ENCODE measurements at regions not wholly inside any gene's neighbourhood (a gene's known extent, or its start where the extent isn't known, plus 50 kb on each side); places are given as distances from the start of the nearest gene placed in this dataset.
"Not testable (repeated sequence)": the region's sequence is repeated elsewhere in the genome, so short reads cannot be mapped to it uniquely, and the experiment has no call there.

DNA sequence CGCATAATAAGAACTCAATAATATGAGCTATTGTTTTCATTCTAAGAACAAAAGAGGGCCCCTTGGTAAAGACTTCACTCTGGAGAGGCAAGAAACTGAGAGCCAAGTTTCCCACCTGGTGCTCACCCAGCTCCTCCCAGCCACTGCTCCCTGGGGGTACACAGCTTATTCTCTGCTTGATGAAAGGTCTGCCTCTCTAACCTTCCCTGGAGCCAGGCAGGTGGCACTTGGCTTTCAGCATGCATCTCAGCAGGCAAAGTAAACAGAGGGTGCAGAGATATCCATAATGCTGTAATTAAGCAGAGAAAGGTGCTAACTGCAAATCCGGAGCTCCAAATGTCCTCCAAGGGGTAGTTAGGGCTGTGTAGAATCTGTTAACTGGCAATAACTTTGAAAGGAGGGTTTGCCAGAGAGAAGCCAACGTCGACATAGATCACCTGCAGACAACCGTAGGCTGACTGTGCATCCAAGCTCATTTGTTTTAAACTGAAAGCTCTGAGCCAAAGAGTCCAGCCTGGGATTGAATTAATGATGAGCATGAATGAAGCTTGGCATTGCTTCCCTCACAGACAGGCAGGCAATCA, 159.6 kb upstream of the PROK2 start:
- Mint-ChIP-seq H3K27ac (no peak overlapping the region), H3K36me3 (no peaks in the 10 kb centered on the region), H3K4me3 (no peak overlapping the region), H3K9me3 (no peaks in the 10 kb centered on the region), H3K4me1 (no peaks in the 10 kb centered on the region), H3K27me3 (ENCODE audit: low read depth in 2 of 2) (peaks cover 10 to 20% of the 10 kb centered on the region in 2 donors)
- WGBS (ENCODE audit: insufficient coverage) = 93% methylated on average over 5 of the region's 5 CpGs
- TF ChIP-seq, protein P1, sequence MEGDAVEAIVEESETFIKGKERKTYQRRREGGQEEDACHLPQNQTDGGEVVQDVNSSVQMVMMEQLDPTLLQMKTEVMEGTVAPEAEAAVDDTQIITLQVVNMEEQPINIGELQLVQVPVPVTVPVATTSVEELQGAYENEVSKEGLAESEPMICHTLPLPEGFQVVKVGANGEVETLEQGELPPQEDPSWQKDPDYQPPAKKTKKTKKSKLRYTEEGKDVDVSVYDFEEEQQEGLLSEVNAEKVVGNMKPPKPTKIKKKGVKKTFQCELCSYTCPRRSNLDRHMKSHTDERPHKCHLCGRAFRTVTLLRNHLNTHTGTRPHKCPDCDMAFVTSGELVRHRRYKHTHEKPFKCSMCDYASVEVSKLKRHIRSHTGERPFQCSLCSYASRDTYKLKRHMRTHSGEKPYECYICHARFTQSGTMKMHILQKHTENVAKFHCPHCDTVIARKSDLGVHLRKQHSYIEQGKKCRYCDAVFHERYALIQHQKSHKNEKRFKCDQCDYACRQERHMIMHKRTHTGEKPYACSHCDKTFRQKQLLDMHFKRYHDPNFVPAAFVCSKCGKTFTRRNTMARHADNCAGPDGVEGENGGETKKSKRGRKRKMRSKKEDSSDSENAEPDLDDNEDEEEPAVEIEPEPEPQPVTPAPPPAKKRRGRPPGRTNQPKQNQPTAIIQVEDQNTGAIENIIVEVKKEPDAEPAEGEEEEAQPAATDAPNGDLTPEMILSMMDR (IDR thresholded peaks at IDR 0.05) = no peak
- Histone ChIP-seq H3K4me1 (ENCODE audit: control insufficient read depth, insufficient read depth, low read length) (no peaks in the 10 kb centered on the region), H3K27me3 (ENCODE audit: control insufficient read depth, insufficient read depth, low read length) (no peaks in the 10 kb centered on the region), H3K27ac (ENCODE audit: low read length) (no peak overlapping the region), H3K9me3 (ENCODE audit: control insufficient read depth, insufficient read depth, low read length) (no peaks in the 10 kb centered on the region), H3K36me3 (ENCODE audit: control insufficient read depth, insufficient read depth, low read length) (no peaks in the 10 kb centered on the region), H3K4me3 (ENCODE audit: low read length) (no peak overlapping the region)
- intact Hi-C loops (cut with micrococcal nuclease) = no loop called here
- ATAC-seq (no peak), DNase-seq (no peak)

DNA sequence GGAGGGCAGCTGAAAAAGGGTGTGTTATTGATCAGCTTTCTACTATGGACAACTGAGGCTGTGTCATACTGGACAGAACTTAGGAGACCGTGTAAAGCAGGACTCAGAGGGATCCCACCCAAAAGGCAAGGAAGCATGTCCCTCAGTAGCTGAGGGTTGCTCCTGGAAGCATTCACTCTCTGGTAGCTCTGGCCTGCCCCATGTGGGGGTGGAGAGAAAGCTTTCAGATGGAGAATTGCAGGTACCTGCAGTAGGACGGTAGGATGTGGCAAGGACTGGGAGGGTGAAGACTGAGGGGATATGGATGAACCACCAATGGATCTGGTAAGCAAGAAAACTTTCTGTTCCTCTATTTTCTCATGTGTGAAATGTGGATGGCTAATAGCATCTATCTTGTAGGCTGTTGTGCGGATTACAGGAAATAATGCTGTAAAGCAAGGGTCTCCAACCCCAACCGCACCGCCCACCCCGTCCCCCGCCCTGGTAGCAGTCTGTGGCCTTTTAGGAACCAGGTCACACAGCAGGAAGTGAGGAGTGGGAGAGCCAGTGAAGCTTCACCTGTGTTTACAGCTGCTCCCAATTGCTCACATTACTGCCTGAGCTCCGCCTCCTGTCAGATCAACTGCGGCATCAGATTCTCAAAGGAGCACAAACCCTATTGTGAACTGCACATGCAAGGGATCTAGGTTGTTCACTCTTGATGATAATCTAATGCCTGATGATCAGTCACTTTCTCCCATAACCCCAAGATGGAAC, 157.7 kb upstream of the PROK2 start:
- intact Hi-C loops (cut with micrococcal nuclease) = no loop called here
- no peaks in the 10 kb centered on the region for H3K4me1 ChIP-seq (ENCODE audit: control insufficient read depth, insufficient read depth, low read length)
- H3K9me3 ChIP-seq (ENCODE audit: control insufficient read depth, insufficient read depth, low read length) = no peaks in the 10 kb centered on the region
- no peaks in the 10 kb centered on the region for H3K36me3 ChIP-seq (ENCODE audit: control insufficient read depth, insufficient read depth, low read length)
- no peak overlapping the region for H3K4me3 ChIP-seq (ENCODE audit: low read length)
- H3K9me3 Mint-ChIP-seq = no peaks in the 10 kb centered on the region
- no peaks in the 10 kb centered on the region for H3K27me3 ChIP-seq (ENCODE audit: control insufficient read depth, insufficient read depth, low read length)
- no peak overlapping the region for H3K4me3 Mint-ChIP-seq
- TF ChIP-seq, protein P1 (IDR thresholded peaks at IDR 0.05) = no peak
- peaks cover 7 to 27% of the 10 kb centered on the region in 2 donors for H3K27me3 Mint-ChIP-seq (ENCODE audit: low read depth in 2 of 2)
- DNase-seq = no peak
- ATAC-seq = no peak
- 94% methylated on average over 9 of the region's 9 CpGs for WGBS (ENCODE audit: insufficient coverage)
- no peak overlapping the region for H3K27ac Mint-ChIP-seq
- H3K27ac ChIP-seq (ENCODE audit: low read length) = no peak overlapping the region
- H3K36me3 Mint-ChIP-seq = no peaks in the 10 kb centered on the region
- no peaks in the 10 kb centered on the region for H3K4me1 Mint-ChIP-seq

DNA sequence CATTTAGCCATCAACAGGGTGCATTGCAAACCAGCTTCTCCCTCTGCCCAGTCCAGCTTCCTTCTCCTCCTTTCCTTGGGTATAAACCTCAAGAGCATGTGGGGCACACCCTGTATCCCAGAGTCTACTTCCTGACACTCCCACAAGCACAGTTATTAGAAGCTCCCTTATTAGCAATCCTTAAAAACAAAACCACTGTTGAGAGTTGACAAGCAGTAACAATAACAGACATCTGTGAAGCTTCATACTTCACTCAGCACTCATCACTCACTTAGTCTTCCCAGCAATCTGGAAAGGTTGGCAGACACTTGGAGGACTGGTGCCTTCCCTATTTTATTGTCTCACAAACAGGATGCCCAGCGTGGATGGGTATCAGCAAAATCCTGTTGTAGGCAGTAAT, 155.5 kb upstream of the PROK2 start:
- Histone ChIP-seq H3K4me1 (ENCODE audit: control insufficient read depth, insufficient read depth, low read length) (no peaks in the 10 kb centered on the region), H3K9me3 (ENCODE audit: control insufficient read depth, insufficient read depth, low read length) (no peaks in the 10 kb centered on the region), H3K27me3 (ENCODE audit: control insufficient read depth, insufficient read depth, low read length) (no peaks in the 10 kb centered on the region), H3K27ac (ENCODE audit: low read length) (no peak overlapping the region), H3K36me3 (ENCODE audit: control insufficient read depth, insufficient read depth, low read length) (no peaks in the 10 kb centered on the region), H3K4me3 (ENCODE audit: low read length) (no peak overlapping the region)
- Mint-ChIP-seq H3K27ac (no peak overlapping the region), H3K27me3 (ENCODE audit: low read depth in 2 of 2) (peaks cover 3 to 27% of the 10 kb centered on the region in 2 donors), H3K4me1 (no peaks in the 10 kb centered on the region), H3K9me3 (no peaks in the 10 kb centered on the region), H3K36me3 (no peaks in the 10 kb centered on the region), H3K4me3 (no peak overlapping the region)
- DNase-seq = no peak
- TF ChIP-seq, protein P1 (IDR thresholded peaks at IDR 0.05) = no peak
- intact Hi-C loops (cut with micrococcal nuclease) = no loop called here
- WGBS (ENCODE audit: insufficient coverage) = 79% methylated on average over 1 of the region's 1 CpG
- ATAC-seq = no peak

DNA sequence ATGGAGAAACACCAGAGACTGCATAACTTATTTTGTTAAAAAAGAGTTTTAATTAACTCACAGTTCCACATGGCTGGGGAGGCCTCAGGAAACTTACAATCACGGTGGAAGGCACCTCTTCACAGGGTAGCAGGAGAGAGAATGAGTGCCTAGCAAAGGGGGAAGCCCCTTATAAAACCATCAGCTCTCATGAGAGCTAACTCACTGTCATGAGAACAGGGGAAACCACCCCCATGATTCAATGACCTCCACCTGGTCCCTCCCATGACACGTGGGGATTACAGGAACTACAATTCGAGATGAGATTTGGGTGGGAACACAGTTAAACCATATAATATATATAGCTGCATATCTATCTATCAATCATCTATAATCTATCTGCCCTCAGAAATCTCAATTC, 153.1 kb upstream of the PROK2 start:
- intact Hi-C loops (cut with micrococcal nuclease); H3K27me3 ChIP-seq (ENCODE audit: control insufficient read depth, insufficient read depth, low read length); H3K4me1 Mint-ChIP-seq; H3K36me3 ChIP-seq (ENCODE audit: control insufficient read depth, insufficient read depth, low read length); H3K4me3 ChIP-seq (ENCODE audit: low read length); H3K27ac ChIP-seq (ENCODE audit: low read length); H3K4me1 ChIP-seq (ENCODE audit: control insufficient read depth, insufficient read depth, low read length); ATAC-seq; H3K36me3 Mint-ChIP-seq; H3K9me3 Mint-ChIP-seq; H3K9me3 ChIP-seq (ENCODE audit: control insufficient read depth, insufficient read depth, low read length); H3K27ac Mint-ChIP-seq; DNase-seq; H3K4me3 Mint-ChIP-seq: not testable (repeated sequence)
- WGBS (ENCODE audit: insufficient coverage) = no CpG with 5 or more reads among the region's 3 CpGs
- H3K27me3 Mint-ChIP-seq (ENCODE audit: low read depth in 2 of 2) = peaks cover 5 to 18% of the 10 kb centered on the region in 2 donors
